ENCODE measurements at regions not wholly inside any gene's neighbourhood (a gene's known extent, or its start where the extent isn't known, plus 50 kb on each side); places are given as distances from the start of the nearest gene placed in this dataset.

DNA sequence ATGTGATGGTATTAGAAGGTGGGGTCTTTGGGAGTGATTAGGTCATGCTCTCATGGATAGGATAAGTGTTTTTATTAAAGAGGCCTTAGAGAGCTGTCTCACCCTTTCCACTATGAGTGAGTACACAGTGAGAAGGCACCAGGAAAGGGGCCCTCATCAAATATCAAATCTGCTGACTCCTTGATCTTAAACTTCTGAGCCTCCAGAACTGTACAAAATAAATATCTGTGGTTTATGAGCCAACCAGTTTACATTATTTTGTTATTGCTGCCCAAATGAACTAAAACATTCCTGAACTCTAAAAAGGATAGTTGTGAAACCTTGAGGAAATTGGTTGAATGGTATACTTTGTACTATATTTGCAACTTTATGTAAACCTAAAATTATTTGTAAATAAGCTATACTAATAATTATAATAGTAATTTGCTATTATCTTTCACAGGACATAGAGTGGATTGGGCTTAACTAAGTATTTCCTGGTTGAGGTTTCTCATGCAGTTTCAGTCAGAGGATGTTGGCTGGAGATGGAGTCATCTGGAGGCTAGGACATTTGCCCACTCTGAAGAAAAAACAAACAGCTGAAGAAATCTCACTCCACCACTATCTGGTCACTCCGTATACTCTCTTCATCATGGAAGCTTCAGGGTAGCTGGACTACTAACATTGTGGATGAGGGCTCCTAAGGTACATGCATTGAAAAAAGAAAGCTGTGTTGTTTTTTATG lies 1068.6 kb upstream of the CADM2 start:
- no peak for TF ChIP-seq POLR2A (IDR thresholded peaks at IDR 0.05)
- TF ChIP-seq CTCF (IDR thresholded peaks at IDR 0.05 in 4 of 5, conservative IDR thresholded peaks at IDR 0.05 in 1 of 5): no peak
- Histone ChIP-seq H3K4me3 (no peak overlapping the region), H3K27ac (no peak overlapping the region), H3K36me3 (no peaks in the 10 kb centered on the region), H3K27me3 (no peaks in the 10 kb centered on the region), H3K9me3 (no peaks in the 10 kb centered on the region), H3K4me1 (peaks cover under 1 to 4% of the 10 kb centered on the region in 2 donors)
- intact Hi-C loops (cut with DNase I; ENCODE audit: low total_unique reads): no loop called here
- in situ Hi-C loops (cut with MboI; ENCODE audit: low sequenced_read_pairs in 4 of 4): no loop called here
- ATAC-seq: no peak
- DNase-seq: no peak

- Histone ChIP-seq H3K27ac (no peak overlapping the region), H3K36me3 (no peaks in the 10 kb centered on the region), H3K27me3 (no peaks in the 10 kb centered on the region), H3K4me1 (peaks cover 6 to 9% of the 10 kb centered on the region in 2 donors), H3K4me3 (no peak overlapping the region), H3K9me3 (no peaks in the 10 kb centered on the region)
- no peak for ATAC-seq
- TF ChIP-seq POLR2A (IDR thresholded peaks at IDR 0.05) (no peak), CTCF (IDR thresholded peaks at IDR 0.05 in 4 of 5, conservative IDR thresholded peaks at IDR 0.05 in 1 of 5) (no peak)
- in situ Hi-C loops (cut with MboI; ENCODE audit: low sequenced_read_pairs in 4 of 4) (no loop called here), intact Hi-C loops (cut with DNase I; ENCODE audit: low total_unique reads) (no loop called here)
- no peak for DNase-seq
These were observed 1068.0 kb upstream of the CADM2 start for GRCh38 chr3:83890763-83891135.

- Histone ChIP-seq H3K9me3 (no peaks in the 10 kb centered on the region), H3K36me3 (no peaks in the 10 kb centered on the region), H3K4me1 (peaks cover 11 to 12% of the 10 kb centered on the region in 2 donors), H3K27me3 (no peaks in the 10 kb centered on the region), H3K4me3 (no peak overlapping the region), H3K27ac (no peak overlapping the region)
- no peak for DNase-seq
- intact Hi-C loops (cut with DNase I; ENCODE audit: low total_unique reads) (no loop called here), in situ Hi-C loops (cut with MboI; ENCODE audit: low sequenced_read_pairs in 4 of 4) (no loop called here)
- no peak for TF ChIP-seq CTCF (IDR thresholded peaks at IDR 0.05 in 4 of 5, conservative IDR thresholded peaks at IDR 0.05 in 1 of 5)
- TF ChIP-seq POLR2A (IDR thresholded peaks at IDR 0.05): no peak
- no peak for ATAC-seq
These were observed 1064.6 kb upstream of the CADM2 start for GRCh38 chr3:83894223-83894622.

- TF ChIP-seq POLR2A (IDR thresholded peaks at IDR 0.05): no peak
- DNase-seq (no peak), ATAC-seq (no peak)
- no peaks in the 10 kb centered on the region for H3K36me3 ChIP-seq
- intact Hi-C loops (cut with DNase I; ENCODE audit: low total_unique reads) (no loop called here), in situ Hi-C loops (cut with MboI; ENCODE audit: low sequenced_read_pairs in 4 of 4) (no loop called here)
- no peak overlapping the region for H3K27ac ChIP-seq
- no peaks in the 10 kb centered on the region for H3K9me3 ChIP-seq
- H3K4me3 ChIP-seq: no peak overlapping the region
- H3K27me3 ChIP-seq: no peaks in the 10 kb centered on the region
- peaks cover 11 to 12% of the 10 kb centered on the region in 2 donors for H3K4me1 ChIP-seq
These were observed 1062.9 kb upstream of the CADM2 start for GRCh38 chr3:83895892-83896291.

GRCh38 chr3:83902787-83903533 lies 1055.8 kb upstream of the CADM2 start:
- H3K9me3 ChIP-seq: no peaks in the 10 kb centered on the region
- no peaks in the 10 kb centered on the region for H3K36me3 ChIP-seq
- intact Hi-C loops (cut with DNase I; ENCODE audit: low total_unique reads): no loop called here
- in situ Hi-C loops (cut with MboI; ENCODE audit: low sequenced_read_pairs in 4 of 4): no loop called here
- H3K4me1 ChIP-seq: no peaks in the 10 kb centered on the region
- no peaks in the 10 kb centered on the region for H3K27me3 ChIP-seq
- TF ChIP-seq POLR2A (IDR thresholded peaks at IDR 0.05) (no peak), CTCF (IDR thresholded peaks at IDR 0.05 in 4 of 5, conservative IDR thresholded peaks at IDR 0.05 in 1 of 5) (no peak)
- no peak overlapping the region for H3K27ac ChIP-seq
- no peak overlapping the region for H3K4me3 ChIP-seq
- ATAC-seq: no peak
- DNase-seq: no peak

All from gastrocnemius medialis (tissue), 4 donors.